Fibroblast of skin of scalp (primary cell): ENCODE measurements at regions not wholly inside any gene's neighbourhood (a gene's known extent, or its start where the extent isn't known, plus 50 kb on each side); places are given as distances from the start of the nearest gene placed in this dataset.

Source experiments
- DNase-seq: peaks from one replicate; pipeline ENCODE4 v3.0.0-alpha.2; 2013

GRCh38 chr13:103356226-103356864, 290.1 kb upstream of the SLC10A2 start:
- no peak for DNase-seq

GRCh38 chr13:103354171-103354570, 288.0 kb upstream of the SLC10A2 start:
- peak; percentile 22 for DNase-seq

- DNase-seq: peak; percentile 58
These were observed 285.0 kb upstream of the SLC10A2 start for GRCh38 chr13:103351035-103351828.

- no peak for DNase-seq
These were observed 283.9 kb upstream of the SLC10A2 start for GRCh38 chr13:103350147-103350546.

GRCh38 chr13:103349211-103349980, 283.2 kb upstream of the SLC10A2 start:
- DNase-seq: no peak

- no peak for DNase-seq
These were observed 269.0 kb upstream of the SLC10A2 start for GRCh38 chr13:103335241-103335640.

GRCh38 chr13:103331924-103332323, 265.7 kb upstream of the SLC10A2 start:
- DNase-seq: no peak

- no peak for DNase-seq
These were observed 262.7 kb upstream of the SLC10A2 start for GRCh38 chr13:103328899-103329298.

GRCh38 chr13:103326326-103326725, 260.1 kb upstream of the SLC10A2 start:
- peak; percentile 14 for DNase-seq

- no peak for DNase-seq
These were observed 259.5 kb upstream of the SLC10A2 start for GRCh38 chr13:103325672-103326071.

GRCh38 chr13:103324641-103325040, 258.4 kb upstream of the SLC10A2 start:
- no peak for DNase-seq

GRCh38 chr13:103315711-103316110, 249.5 kb upstream of the SLC10A2 start:
- DNase-seq: no peak

- no peak for DNase-seq
These were observed 246.2 kb upstream of the SLC10A2 start for GRCh38 chr13:103312467-103312866.

- no peak for DNase-seq
These were observed 242.4 kb upstream of the SLC10A2 start for GRCh38 chr13:103308667-103309066.

GRCh38 chr13:103306163-103306562, 239.9 kb upstream of the SLC10A2 start:
- no peak for DNase-seq

- no peak for DNase-seq
These were observed 236.9 kb upstream of the SLC10A2 start for GRCh38 chr13:103303078-103303651.

GRCh38 chr13:103302676-103303075, 236.5 kb upstream of the SLC10A2 start:
- DNase-seq: no peak

GRCh38 chr13:103299079-103299478, 232.9 kb upstream of the SLC10A2 start:
- DNase-seq: no peak

GRCh38 chr13:103297083-103297482, 230.9 kb upstream of the SLC10A2 start:
- DNase-seq: no peak

GRCh38 chr13:103291798-103292572, 225.8 kb upstream of the SLC10A2 start:
- no peak for DNase-seq

GRCh38 chr13:103291226-103291625, 225.0 kb upstream of the SLC10A2 start:
- DNase-seq: no peak

- DNase-seq: peak; percentile 27
These were observed 223.5 kb upstream of the SLC10A2 start for GRCh38 chr13:103289681-103290080.
